ENCODE measurements at regions not wholly inside any gene's neighbourhood (a gene's known extent, or its start where the extent isn't known, plus 50 kb on each side); places are given as distances from the start of the nearest gene placed in this dataset.

GRCh38 chr5:84589926-84590325, 205.2 kb upstream of the EDIL3 start:
- no peak overlapping the region for H3K27ac ChIP-seq (ENCODE audit: control insufficient read depth, insufficient read depth, low read length)
- dilution Hi-C loops (cut with MboI; ENCODE audit: extremely low pct_ligation_motif_present, low sequenced_read_pairs), result no loop called here
- FAIRE-seq, result no peak
- H3K9me3 ChIP-seq (ENCODE audit: control insufficient read depth, low read depth, low read length), result no peaks in the 10 kb centered on the region
- no peak overlapping the region for H3K4me2 ChIP-seq (ENCODE audit: control insufficient read depth, extremely low read depth, insufficient read depth, low read depth, low read length)
- H3K9ac ChIP-seq (ENCODE audit: control insufficient read depth, extremely low read depth, insufficient read depth, low read length), result no peak overlapping the region
- DNase-seq (ENCODE audit: low read depth, low spot score), result no peak
- TF ChIP-seq, protein P1, sequence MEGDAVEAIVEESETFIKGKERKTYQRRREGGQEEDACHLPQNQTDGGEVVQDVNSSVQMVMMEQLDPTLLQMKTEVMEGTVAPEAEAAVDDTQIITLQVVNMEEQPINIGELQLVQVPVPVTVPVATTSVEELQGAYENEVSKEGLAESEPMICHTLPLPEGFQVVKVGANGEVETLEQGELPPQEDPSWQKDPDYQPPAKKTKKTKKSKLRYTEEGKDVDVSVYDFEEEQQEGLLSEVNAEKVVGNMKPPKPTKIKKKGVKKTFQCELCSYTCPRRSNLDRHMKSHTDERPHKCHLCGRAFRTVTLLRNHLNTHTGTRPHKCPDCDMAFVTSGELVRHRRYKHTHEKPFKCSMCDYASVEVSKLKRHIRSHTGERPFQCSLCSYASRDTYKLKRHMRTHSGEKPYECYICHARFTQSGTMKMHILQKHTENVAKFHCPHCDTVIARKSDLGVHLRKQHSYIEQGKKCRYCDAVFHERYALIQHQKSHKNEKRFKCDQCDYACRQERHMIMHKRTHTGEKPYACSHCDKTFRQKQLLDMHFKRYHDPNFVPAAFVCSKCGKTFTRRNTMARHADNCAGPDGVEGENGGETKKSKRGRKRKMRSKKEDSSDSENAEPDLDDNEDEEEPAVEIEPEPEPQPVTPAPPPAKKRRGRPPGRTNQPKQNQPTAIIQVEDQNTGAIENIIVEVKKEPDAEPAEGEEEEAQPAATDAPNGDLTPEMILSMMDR (optimal IDR thresholded peaks at IDR 0.05 in 1 of 3, IDR thresholded peaks at IDR 0.05 in 1 of 3, conservative IDR thresholded peaks at IDR 0.05 in 1 of 3; ENCODE audit: extremely low read depth in 1 of 3, insufficient read depth in 2 of 3, low read length in 3 of 3), result no peak
- no peak for TF ChIP-seq EZH2 (IDR thresholded peaks at IDR 0.05; ENCODE audit: low read length)
- H3K79me2 ChIP-seq (ENCODE audit: control insufficient read depth, insufficient read depth, low read length), result no peaks in the 10 kb centered on the region
- H2AFZ ChIP-seq (ENCODE audit: control insufficient read depth, low read length), result no peak overlapping the region
- H3K36me3 ChIP-seq (ENCODE audit: control insufficient read depth in 2 of 2, extremely low read depth in 1 of 2, insufficient read depth in 2 of 2, low read length in 2 of 2), result no peaks in the 10 kb centered on the region
- no peaks in the 10 kb centered on the region for H3K27me3 ChIP-seq (ENCODE audit: control insufficient read depth, extremely low read depth, insufficient read depth, low read length)
- H4K20me1 ChIP-seq (ENCODE audit: control insufficient read depth, extremely low read depth, insufficient read depth, low read length), result no peaks in the 10 kb centered on the region
- H3K9me1 ChIP-seq (ENCODE audit: control insufficient read depth, extremely low read depth, insufficient read depth, low read length), result no peaks in the 10 kb centered on the region
- no peaks in the 10 kb centered on the region for H3K4me1 ChIP-seq (ENCODE audit: control insufficient read depth, extremely low read depth, insufficient read depth, low read length)
- no peak overlapping the region for H3K4me3 ChIP-seq (ENCODE audit: control insufficient read depth in 2 of 3, extremely low read depth in 1 of 3, insufficient read depth in 2 of 3, low read depth in 1 of 3, low read length in 3 of 3)

DNA sequence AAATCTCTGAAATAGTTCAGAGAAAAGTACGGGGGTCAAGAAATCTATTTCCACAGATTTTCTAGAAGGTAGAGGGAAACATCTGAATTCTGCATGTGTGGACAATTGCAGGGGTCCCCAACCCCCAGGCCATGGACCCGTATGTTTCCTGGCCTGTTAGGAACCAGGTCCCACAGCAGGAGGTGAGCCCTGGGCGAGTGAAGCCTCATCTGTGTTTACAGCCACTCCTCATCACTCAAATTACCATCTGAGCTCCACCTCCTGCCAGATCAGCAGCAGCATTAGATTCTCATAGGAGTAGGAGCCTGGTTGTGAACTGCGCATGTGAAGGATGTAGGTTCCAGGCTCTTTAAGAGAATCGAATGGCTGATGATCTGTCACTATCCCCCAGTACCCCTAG, 200.5 kb upstream of the EDIL3 start:
- H4K20me1 ChIP-seq (ENCODE audit: control insufficient read depth, extremely low read depth, insufficient read depth, low read length), result no peaks in the 10 kb centered on the region
- H3K79me2 ChIP-seq (ENCODE audit: control insufficient read depth, insufficient read depth, low read length), result no peaks in the 10 kb centered on the region
- no peak for TF ChIP-seq EZH2 (IDR thresholded peaks at IDR 0.05; ENCODE audit: low read length)
- TF ChIP-seq, protein P1 (optimal IDR thresholded peaks at IDR 0.05 in 1 of 3, IDR thresholded peaks at IDR 0.05 in 1 of 3, conservative IDR thresholded peaks at IDR 0.05 in 1 of 3; ENCODE audit: extremely low read depth in 1 of 3, insufficient read depth in 2 of 3, low read length in 3 of 3), result no peak
- no peaks in the 10 kb centered on the region for H3K4me1 ChIP-seq (ENCODE audit: control insufficient read depth, extremely low read depth, insufficient read depth, low read length)
- no peak overlapping the region for H3K27ac ChIP-seq (ENCODE audit: control insufficient read depth, insufficient read depth, low read length)
- no peak overlapping the region for H3K4me3 ChIP-seq (ENCODE audit: control insufficient read depth in 2 of 3, extremely low read depth in 1 of 3, insufficient read depth in 2 of 3, low read depth in 1 of 3, low read length in 3 of 3)
- dilution Hi-C loops (cut with MboI; ENCODE audit: extremely low pct_ligation_motif_present, low sequenced_read_pairs), result no loop called here
- H3K4me2 ChIP-seq (ENCODE audit: control insufficient read depth, extremely low read depth, insufficient read depth, low read depth, low read length), result no peak overlapping the region
- FAIRE-seq (no peak), DNase-seq (ENCODE audit: low read depth, low spot score) (no peak)
- no peaks in the 10 kb centered on the region for H3K36me3 ChIP-seq (ENCODE audit: control insufficient read depth in 2 of 2, extremely low read depth in 1 of 2, insufficient read depth in 2 of 2, low read length in 2 of 2)
- H3K9me1 ChIP-seq (ENCODE audit: control insufficient read depth, extremely low read depth, insufficient read depth, low read length), result no peaks in the 10 kb centered on the region
- no peak overlapping the region for H3K9ac ChIP-seq (ENCODE audit: control insufficient read depth, extremely low read depth, insufficient read depth, low read length)
- no peaks in the 10 kb centered on the region for H3K27me3 ChIP-seq (ENCODE audit: control insufficient read depth, extremely low read depth, insufficient read depth, low read length)
- no peaks in the 10 kb centered on the region for H3K9me3 ChIP-seq (ENCODE audit: control insufficient read depth, low read depth, low read length)
- H2AFZ ChIP-seq (ENCODE audit: control insufficient read depth, low read length), result no peak overlapping the region
